Gastrocnemius medialis (tissue), 4 donors: ENCODE measurements at regions not wholly inside any gene's neighbourhood (a gene's known extent, or its start where the extent isn't known, plus 50 kb on each side); places are given as distances from the start of the nearest gene placed in this dataset.

Source experiments
- POLR2A ChIP-seq, 2 donors: fragments of 450-650 bp; IDR thresholded peaks; one replicate each; pipeline ENCODE4 v1.6.1; 2017; ENCODE audit warnings: antibody characterized with exemption in 2 of 2, mild to moderate bottlenecking in 2 of 2, moderate library complexity in 2 of 2
- TF ChIP-seq, protein P1 (sequence below), 5 experiments: fragments of 450-650 bp in 3 of 5; fragments of 200-600 bp in 2 of 5; sonication (generic) in 2 of 5; IDR thresholded peaks in 4 of 5; conservative IDR thresholded peaks in 1 of 5; 1 replicate in 4 of 5; 2 replicates in 1 of 5; pipeline ENCODE4 v1.5.1; 2016 to 2019; ENCODE audit warnings: antibody characterized with exemption in 5 of 5, mild to moderate bottlenecking in 3 of 5, moderate library complexity in 3 of 5

GRCh38 chr10:105956550-105956949 is 1208.0 kb downstream of the SORCS1 start:
- TF ChIP-seq POLR2A (IDR thresholded peaks at IDR 0.05), result no peak
- TF ChIP-seq, protein P1, sequence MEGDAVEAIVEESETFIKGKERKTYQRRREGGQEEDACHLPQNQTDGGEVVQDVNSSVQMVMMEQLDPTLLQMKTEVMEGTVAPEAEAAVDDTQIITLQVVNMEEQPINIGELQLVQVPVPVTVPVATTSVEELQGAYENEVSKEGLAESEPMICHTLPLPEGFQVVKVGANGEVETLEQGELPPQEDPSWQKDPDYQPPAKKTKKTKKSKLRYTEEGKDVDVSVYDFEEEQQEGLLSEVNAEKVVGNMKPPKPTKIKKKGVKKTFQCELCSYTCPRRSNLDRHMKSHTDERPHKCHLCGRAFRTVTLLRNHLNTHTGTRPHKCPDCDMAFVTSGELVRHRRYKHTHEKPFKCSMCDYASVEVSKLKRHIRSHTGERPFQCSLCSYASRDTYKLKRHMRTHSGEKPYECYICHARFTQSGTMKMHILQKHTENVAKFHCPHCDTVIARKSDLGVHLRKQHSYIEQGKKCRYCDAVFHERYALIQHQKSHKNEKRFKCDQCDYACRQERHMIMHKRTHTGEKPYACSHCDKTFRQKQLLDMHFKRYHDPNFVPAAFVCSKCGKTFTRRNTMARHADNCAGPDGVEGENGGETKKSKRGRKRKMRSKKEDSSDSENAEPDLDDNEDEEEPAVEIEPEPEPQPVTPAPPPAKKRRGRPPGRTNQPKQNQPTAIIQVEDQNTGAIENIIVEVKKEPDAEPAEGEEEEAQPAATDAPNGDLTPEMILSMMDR (IDR thresholded peaks at IDR 0.05 in 4 of 5, conservative IDR thresholded peaks at IDR 0.05 in 1 of 5), result no peak
